Bronchial epithelial cell (primary cell): ENCODE measurements at regions not wholly inside any gene's neighbourhood (a gene's known extent, or its start where the extent isn't known, plus 50 kb on each side); places are given as distances from the start of the nearest gene placed in this dataset.
"Not testable (repeated sequence)": the region's sequence is repeated elsewhere in the genome, so short reads cannot be mapped to it uniquely, and the experiment has no call there.

Experiments
- DNase-seq: peaks from one replicate; pipeline ENCODE4 v3.0.0-alpha.2; 2010; ENCODE audit warnings: low read depth
- FAIRE-seq: peaks from 2 replicates; lab custom pipeline; 2011; peaks lifted over from hg19 to GRCh38; lab: Jason Lieb, UNC
- H3K27me3 ChIP-seq: 2 replicates; pipeline ENCODE4 v1.5.1; 2011; ENCODE audit warnings: low read length; ENCODE audit not compliant: control insufficient read depth, insufficient read depth
- H3K36me3 ChIP-seq: 2 replicates; pipeline ENCODE4 v1.5.1; 2011; ENCODE audit warnings: low read length; ENCODE audit not compliant: control insufficient read depth, insufficient read depth
- H3K4me3 ChIP-seq: 2 replicates; pipeline ENCODE4 v1.5.1; 2011; ENCODE audit warnings: mild to moderate bottlenecking, low read depth, low read length, control low read depth
- TF ChIP-seq, protein P1 (sequence below): IDR thresholded peaks from 2 replicates; pipeline ENCODE4 v1.5.1; 2011; ENCODE audit warnings: mild to moderate bottlenecking, moderate library complexity, low read length, control low read depth, inconsistent platforms; ENCODE audit not compliant: insufficient read depth, severe bottlenecking

DNA sequence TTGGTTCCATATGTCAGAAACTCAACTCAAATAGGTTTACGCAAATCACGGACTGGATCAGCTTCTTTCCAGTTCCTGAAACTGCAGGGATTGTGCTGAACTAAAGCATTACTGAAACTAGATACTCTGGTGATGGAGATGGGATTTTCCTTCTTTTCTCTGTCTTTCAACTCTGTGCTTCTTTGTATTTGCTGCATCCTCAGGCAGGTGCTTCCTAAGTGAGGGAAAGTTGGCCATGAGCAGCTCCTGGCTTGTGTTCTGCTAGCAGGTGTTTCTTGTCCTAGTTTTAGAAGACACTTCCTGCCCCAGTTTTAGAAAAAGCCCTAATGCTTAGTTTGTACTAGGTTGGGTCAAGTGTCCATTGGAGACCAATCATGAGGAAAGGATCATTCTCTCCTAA is 86.7 kb upstream of the USP24 start:
- H3K4me3 ChIP-seq: no peak overlapping the region
- no peaks in the 10 kb centered on the region for H3K36me3 ChIP-seq
- DNase-seq: no peak
- peaks cover 16% of the 10 kb centered on the region for H3K27me3 ChIP-seq
- TF ChIP-seq, protein P1, sequence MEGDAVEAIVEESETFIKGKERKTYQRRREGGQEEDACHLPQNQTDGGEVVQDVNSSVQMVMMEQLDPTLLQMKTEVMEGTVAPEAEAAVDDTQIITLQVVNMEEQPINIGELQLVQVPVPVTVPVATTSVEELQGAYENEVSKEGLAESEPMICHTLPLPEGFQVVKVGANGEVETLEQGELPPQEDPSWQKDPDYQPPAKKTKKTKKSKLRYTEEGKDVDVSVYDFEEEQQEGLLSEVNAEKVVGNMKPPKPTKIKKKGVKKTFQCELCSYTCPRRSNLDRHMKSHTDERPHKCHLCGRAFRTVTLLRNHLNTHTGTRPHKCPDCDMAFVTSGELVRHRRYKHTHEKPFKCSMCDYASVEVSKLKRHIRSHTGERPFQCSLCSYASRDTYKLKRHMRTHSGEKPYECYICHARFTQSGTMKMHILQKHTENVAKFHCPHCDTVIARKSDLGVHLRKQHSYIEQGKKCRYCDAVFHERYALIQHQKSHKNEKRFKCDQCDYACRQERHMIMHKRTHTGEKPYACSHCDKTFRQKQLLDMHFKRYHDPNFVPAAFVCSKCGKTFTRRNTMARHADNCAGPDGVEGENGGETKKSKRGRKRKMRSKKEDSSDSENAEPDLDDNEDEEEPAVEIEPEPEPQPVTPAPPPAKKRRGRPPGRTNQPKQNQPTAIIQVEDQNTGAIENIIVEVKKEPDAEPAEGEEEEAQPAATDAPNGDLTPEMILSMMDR: no peak
- no peak for FAIRE-seq

DNA sequence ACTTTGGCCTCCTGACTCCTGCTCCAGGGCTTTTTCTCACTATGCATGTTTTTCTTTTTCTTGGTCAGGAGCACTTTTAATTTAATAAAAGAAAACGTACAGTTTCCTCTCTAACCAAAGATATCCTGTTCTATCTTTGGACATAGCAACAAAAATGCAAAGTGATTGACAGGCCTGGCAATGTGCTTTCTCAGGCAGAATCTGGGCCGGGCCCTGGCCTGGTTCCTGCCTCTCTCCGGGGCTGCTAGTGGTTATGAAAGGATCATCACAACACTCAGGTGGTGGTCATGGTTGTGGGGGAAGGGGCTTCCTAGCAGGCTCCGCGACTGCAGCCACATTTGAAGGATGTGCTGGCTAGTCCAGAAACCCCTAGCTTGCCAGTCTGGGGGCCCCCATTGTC is 85.8 kb upstream of the USP24 start:
- H3K27me3 ChIP-seq: peaks cover 16% of the 10 kb centered on the region
- TF ChIP-seq, protein P1: no peak
- H3K4me3 ChIP-seq: no peak overlapping the region
- no peak for FAIRE-seq
- no peaks in the 10 kb centered on the region for H3K36me3 ChIP-seq
- DNase-seq: no peak

DNA sequence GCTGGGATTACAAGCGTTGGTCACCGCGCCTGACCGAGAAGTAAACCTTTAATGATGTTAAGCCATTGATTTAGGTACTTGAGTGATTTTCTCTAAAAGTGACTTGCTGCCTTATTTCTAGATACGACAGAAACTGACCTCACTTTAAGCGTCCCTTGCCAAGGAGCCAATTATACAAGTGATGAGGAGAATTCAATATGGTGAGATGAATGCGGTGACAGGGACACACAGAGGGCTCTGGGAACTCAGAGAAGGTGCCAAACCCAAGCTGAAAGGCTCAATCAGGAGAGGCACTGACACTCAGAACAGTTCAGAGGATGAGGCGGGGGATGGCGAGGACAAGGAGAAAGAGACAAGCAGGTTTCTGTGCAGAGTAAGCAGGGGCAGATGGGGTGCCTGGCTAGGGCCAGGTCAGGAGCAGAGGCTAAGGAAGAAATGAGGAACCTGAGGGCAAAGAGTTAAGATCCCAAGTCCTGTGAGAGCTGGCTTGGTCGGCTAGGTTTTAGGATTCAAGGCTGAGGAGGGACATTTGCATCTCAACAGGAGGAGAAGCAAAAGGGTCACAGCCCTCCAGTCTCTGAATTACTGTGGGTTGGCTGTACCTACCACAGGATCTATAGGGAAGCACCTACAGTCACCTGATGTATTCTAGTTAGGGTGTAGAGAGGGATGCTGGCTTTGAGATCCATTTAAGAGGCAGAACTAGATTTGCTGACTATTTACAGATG is 83.2 kb upstream of the USP24 start:
- DNase-seq: no peak
- peak; percentile 18 for FAIRE-seq
- Histone ChIP-seq H3K36me3 (no peaks in the 10 kb centered on the region), H3K27me3 (peaks cover 9% of the 10 kb centered on the region), H3K4me3 (no peak overlapping the region)
- TF ChIP-seq, protein P1: no peak

DNA sequence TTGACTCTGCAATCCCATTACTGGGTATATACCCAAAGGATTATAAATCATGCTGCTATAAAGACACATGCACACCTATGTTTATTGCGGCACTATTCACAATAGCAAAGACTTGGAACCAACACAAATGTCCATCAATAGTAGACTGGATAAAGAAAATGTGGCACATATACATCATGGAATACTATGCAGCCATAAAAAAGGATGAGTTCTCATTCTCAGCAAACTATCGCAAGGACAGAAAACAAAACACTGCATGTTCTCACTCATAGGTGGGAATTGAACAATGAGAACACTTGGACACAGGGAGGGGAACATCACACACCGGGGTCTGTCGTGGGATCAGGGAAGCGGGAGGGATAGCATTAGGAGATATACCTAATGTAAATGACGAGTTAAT is 81.1 kb upstream of the USP24 start:
- DNase-seq, FAIRE-seq, H3K4me3 ChIP-seq, H3K36me3 ChIP-seq, H3K27me3 ChIP-seq: not testable (repeated sequence)

DNA sequence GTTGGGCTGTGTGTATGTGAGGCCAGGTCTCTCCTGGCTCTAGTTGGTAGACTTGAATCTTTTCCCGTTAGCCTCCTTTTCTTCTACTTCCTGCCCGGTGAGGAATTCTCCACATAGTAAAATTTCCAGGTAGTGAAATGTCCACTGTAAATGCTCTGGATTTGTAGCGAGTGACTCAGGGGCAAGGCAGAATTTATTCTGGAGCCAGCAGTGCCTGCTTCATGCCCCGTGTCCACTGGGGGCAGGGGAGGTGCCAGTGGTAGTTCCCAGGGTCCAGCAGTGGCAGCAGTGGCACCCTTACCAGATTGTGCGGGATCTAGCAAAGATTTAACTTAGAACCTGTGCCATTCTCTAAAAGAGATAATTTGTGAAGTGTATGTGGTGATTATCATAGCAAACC is 74.5 kb upstream of the USP24 start:
- Histone ChIP-seq H3K36me3 (no peaks in the 10 kb centered on the region), H3K4me3 (no peak overlapping the region), H3K27me3 (no peaks in the 10 kb centered on the region)
- TF ChIP-seq, protein P1: no peak
- DNase-seq: no peak
- FAIRE-seq: no peak

DNA sequence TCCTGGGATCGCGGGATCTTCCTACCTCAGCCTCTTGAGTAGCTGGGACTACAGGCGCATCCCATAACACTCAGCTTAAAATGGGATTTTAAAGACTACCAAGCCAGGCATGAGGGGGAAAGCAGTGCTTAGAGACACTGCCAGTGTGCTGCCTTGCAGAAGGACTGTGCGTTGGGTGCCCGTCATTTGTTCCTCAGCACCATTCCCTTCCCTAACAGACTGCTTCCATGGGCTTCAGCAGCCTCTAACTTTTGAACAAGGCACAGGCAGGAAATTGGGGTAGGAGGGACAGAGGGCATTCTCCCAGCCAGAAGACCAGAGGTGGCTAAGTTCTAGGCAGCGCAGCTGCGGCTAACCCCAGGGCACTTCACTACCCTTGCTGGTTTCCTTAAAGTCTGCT is 73.9 kb upstream of the USP24 start:
- no peak for FAIRE-seq

More for the DNA sequence above, 73.9 kb upstream of the USP24 start:
- DNase-seq: no peak
- H3K27me3 ChIP-seq: no peaks in the 10 kb centered on the region
- no peak overlapping the region for H3K4me3 ChIP-seq
- TF ChIP-seq, protein P1: no peak
- no peaks in the 10 kb centered on the region for H3K36me3 ChIP-seq
